ENCODE measurements at regions not wholly inside any gene's neighbourhood (a gene's known extent, or its start where the extent isn't known, plus 50 kb on each side); places are given as distances from the start of the nearest gene placed in this dataset.

DNA sequence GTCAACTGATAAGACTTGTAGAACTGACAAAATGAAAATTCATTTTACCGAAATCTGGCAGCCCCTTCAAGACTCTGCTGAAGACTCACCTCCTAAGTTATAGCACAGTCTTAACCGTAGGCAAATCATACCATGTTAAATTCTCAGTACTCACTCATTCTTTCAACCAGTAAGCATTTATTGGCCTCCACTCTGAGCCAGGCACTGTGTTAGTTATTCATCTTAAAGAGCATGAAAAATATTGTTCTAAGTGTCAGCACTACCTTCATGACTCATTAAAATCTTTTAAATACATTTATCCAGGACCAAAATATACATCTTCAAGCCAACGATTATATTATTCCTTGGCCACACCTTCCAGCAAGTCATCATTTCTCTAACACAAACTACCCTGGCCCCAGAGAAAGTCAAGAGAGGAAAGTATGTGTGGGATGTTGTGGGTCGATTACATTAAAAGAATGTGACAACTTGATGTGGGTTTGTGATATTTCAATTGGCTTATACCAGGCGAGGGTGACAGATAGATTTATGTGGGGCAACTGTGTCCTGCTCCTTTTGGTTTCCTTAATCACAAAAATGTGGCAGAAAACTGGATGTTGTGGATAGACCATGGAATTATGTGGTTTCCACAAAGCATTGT, 55.0 kb downstream of the TMEM30B start:
- intact Hi-C loops (cut with micrococcal nuclease), result no loop called here
- POLR2A ChIA-PET, result no interaction called here
- TF ChIP-seq, protein P1, sequence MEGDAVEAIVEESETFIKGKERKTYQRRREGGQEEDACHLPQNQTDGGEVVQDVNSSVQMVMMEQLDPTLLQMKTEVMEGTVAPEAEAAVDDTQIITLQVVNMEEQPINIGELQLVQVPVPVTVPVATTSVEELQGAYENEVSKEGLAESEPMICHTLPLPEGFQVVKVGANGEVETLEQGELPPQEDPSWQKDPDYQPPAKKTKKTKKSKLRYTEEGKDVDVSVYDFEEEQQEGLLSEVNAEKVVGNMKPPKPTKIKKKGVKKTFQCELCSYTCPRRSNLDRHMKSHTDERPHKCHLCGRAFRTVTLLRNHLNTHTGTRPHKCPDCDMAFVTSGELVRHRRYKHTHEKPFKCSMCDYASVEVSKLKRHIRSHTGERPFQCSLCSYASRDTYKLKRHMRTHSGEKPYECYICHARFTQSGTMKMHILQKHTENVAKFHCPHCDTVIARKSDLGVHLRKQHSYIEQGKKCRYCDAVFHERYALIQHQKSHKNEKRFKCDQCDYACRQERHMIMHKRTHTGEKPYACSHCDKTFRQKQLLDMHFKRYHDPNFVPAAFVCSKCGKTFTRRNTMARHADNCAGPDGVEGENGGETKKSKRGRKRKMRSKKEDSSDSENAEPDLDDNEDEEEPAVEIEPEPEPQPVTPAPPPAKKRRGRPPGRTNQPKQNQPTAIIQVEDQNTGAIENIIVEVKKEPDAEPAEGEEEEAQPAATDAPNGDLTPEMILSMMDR (IDR thresholded peaks at IDR 0.05), result no peak
- ATAC-seq (peak; percentile 34), DNase-seq (no peak)
- Mint-ChIP-seq H3K4me3 (no peak overlapping the region), H3K27ac (no peak overlapping the region), H3K36me3 (ENCODE audit: low read depth) (no peaks in the 10 kb centered on the region), H3K27me3 (peaks cover 25% of the 10 kb centered on the region), H3K4me1 (ENCODE audit: low read depth) (peaks cover 4% of the 10 kb centered on the region), H3K9me3 (no peaks in the 10 kb centered on the region)
- CTCF ChIA-PET, result interaction anchor here (0.7 kb wide), 1 partner anchor 13 kb away, joined by 3 read pairs; no protein-coding TSS in a partner anchor

GRCh38 chr14:61225344-61225743, 55.8 kb downstream of the TMEM30B start:
- H3K9me3 Mint-ChIP-seq, result no peaks in the 10 kb centered on the region
- H3K27me3 Mint-ChIP-seq, result peaks cover 25% of the 10 kb centered on the region
- POLR2A ChIA-PET, result no interaction called here
- H3K36me3 Mint-ChIP-seq (ENCODE audit: low read depth), result no peaks in the 10 kb centered on the region
- H3K4me3 Mint-ChIP-seq, result no peak overlapping the region
- H3K27ac Mint-ChIP-seq, result no peak overlapping the region
- ATAC-seq (no peak), DNase-seq (no peak)
- TF ChIP-seq, protein P1 (IDR thresholded peaks at IDR 0.05), result no peak
- peaks cover 4% of the 10 kb centered on the region for H3K4me1 Mint-ChIP-seq (ENCODE audit: low read depth)
- intact Hi-C loops (cut with micrococcal nuclease), result no loop called here
- CTCF ChIA-PET, result interaction anchor here (0.7 kb wide), 1 partner anchor 14 kb away, joined by 3 read pairs; no protein-coding TSS in a partner anchor

GRCh38 chr14:61223552-61223951, 57.6 kb downstream of the TMEM30B start:
- ATAC-seq (no peak), DNase-seq (no peak)
- Mint-ChIP-seq H3K9me3 (no peaks in the 10 kb centered on the region), H3K27ac (no peak overlapping the region), H3K27me3 (peaks cover 30% of the 10 kb centered on the region), H3K4me3 (no peak overlapping the region), H3K36me3 (ENCODE audit: low read depth) (no peaks in the 10 kb centered on the region), H3K4me1 (ENCODE audit: low read depth) (peaks cover 4% of the 10 kb centered on the region)
- TF ChIP-seq, protein P1 (IDR thresholded peaks at IDR 0.05), result no peak
- CTCF ChIA-PET, result no interaction called here
- POLR2A ChIA-PET, result no interaction called here
- intact Hi-C loops (cut with micrococcal nuclease), result no loop called here

DNA sequence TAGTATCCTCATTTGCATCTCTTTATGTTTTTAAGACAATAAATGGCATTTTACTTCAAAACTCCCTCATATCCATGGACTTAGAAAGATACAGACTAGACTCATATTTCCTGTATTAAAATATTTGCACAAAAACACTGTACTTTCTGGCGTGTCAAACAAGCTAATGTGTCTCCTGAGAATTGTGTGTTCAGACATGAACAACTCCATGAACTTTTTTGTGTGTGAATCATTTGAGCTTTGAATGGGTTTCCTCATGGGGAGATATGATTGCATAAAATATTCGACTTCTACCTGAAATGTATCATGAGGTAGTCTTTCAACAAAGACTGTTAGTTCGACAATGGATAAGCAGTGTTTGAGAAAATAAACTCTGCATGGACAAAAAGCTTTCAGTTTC, 58.8 kb downstream of the TMEM30B start:
- TF ChIP-seq, protein P1 (IDR thresholded peaks at IDR 0.05), result no peak
- CTCF ChIA-PET, result interaction anchor here (1.2 kb wide), 1 partner anchor 31 kb away, joined by 4 read pairs; no protein-coding TSS in a partner anchor
- no peaks in the 10 kb centered on the region for H3K9me3 Mint-ChIP-seq
- ATAC-seq (no peak), DNase-seq (no peak)
- H3K27me3 Mint-ChIP-seq, result peaks cover 32% of the 10 kb centered on the region
- H3K4me1 Mint-ChIP-seq (ENCODE audit: low read depth), result peaks cover 4% of the 10 kb centered on the region
- H3K4me3 Mint-ChIP-seq, result no peak overlapping the region
- no peak overlapping the region for H3K27ac Mint-ChIP-seq
- intact Hi-C loops (cut with micrococcal nuclease), result no loop called here
- POLR2A ChIA-PET, result interaction anchor here (0.6 kb wide), 1 partner anchor 212 kb away, joined by 3 read pairs; no protein-coding TSS in a partner anchor
- H3K36me3 Mint-ChIP-seq (ENCODE audit: low read depth), result no peaks in the 10 kb centered on the region

DNA sequence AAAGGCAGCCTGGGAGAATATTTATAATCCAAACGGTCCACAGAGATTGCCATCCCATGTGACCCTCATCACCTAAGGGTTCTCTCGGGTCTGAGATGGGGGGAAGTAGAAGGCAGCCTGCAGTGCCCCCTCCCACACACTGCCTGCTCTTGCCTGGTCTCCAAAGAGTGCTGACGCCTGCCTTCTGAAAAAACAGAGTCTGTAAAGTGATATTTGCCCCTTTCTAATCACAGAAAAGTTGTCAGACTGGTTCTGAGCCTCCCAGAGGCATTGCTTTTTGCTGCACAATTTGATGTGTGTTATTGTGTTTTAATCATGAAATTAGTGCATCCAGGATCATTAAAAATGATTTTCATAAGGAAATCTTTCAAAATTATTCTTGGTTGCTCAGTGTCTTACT, 59.2 kb downstream of the TMEM30B start:
- Mint-ChIP-seq H3K4me1 (ENCODE audit: low read depth) (peaks cover 4% of the 10 kb centered on the region), H3K27me3 (peaks cover 33% of the 10 kb centered on the region), H3K4me3 (no peak overlapping the region), H3K36me3 (ENCODE audit: low read depth) (no peaks in the 10 kb centered on the region), H3K27ac (no peak overlapping the region), H3K9me3 (no peaks in the 10 kb centered on the region)
- TF ChIP-seq, protein P1 (IDR thresholded peaks at IDR 0.05), result no peak
- DNase-seq, result no peak
- ATAC-seq, result no peak
- CTCF ChIA-PET, result interaction anchor here (1.2 to 2.1 kb wide), 2 partner anchors 29 to 31 kb away, joined by 4 to 5 read pairs; no protein-coding TSS in a partner anchor
- POLR2A ChIA-PET, result no interaction called here
- intact Hi-C loops (cut with micrococcal nuclease), result no loop called here

Data from activated CD8-positive, alpha-beta T cell treated with anti-CD3 and anti-CD28 coated beads for 36 hours (primary cell).